Lower leg skin (tissue), 3 donors: ENCODE measurements at regions not wholly inside any gene's neighbourhood (a gene's known extent, or its start where the extent isn't known, plus 50 kb on each side); places are given as distances from the start of the nearest gene placed in this dataset.

ENCODE experiments used
- CTCF ChIP-seq, 3 donors: fragments of 450-650 bp; IDR thresholded peaks; one replicate each; pipeline ENCODE4 v1.5.1; 2016; ENCODE audit warnings: antibody characterized with exemption in 3 of 3, mild to moderate bottlenecking in 3 of 3, moderate library complexity in 2 of 3
- POLR2A ChIP-seq, 2 donors: fragments of 450-650 bp; IDR thresholded peaks; one replicate each; pipeline ENCODE4 v1.6.1; 2016 to 2017; ENCODE audit warnings: antibody characterized with exemption in 2 of 2, mild to moderate bottlenecking in 1 of 2, moderate library complexity in 1 of 2

- no peak for TF ChIP-seq CTCF (IDR thresholded peaks at IDR 0.05)
- no peak for TF ChIP-seq POLR2A (IDR thresholded peaks at IDR 0.05)
These were observed 100.3 kb upstream of the CPNE8 start for GRCh38 chr12:39005671-39006070.
